GM10248 (cell line): ENCODE measurements at regions not wholly inside any gene's neighbourhood (a gene's known extent, or its start where the extent isn't known, plus 50 kb on each side); places are given as distances from the start of the nearest gene placed in this dataset.
A peak's percentile ranks its signal among the peaks of the same experiment; 100 is the strongest.

ENCODE experiments used
- CTCF ChIA-PET: fragments of 300-600 bp; sonication (Branson Sonifier 250); formaldehyde crosslinking; extraction: SDS; loops from one replicate; lab custom pipeline; 2021; ENCODE audit warnings: antibody characterized with exemption; lab: Yijun Ruan, JAX
- POLR2A ChIA-PET: fragments of 350-650 bp; sonication (Branson Sonifier 250); formaldehyde crosslinking; extraction: SDS; loops from one replicate; lab custom pipeline; 2020; ENCODE audit warnings: antibody characterized with exemption; lab: Yijun Ruan, JAX
- DNase-seq: peaks from one replicate; pipeline ENCODE4 v3.0.0; 2012; ENCODE audit errors: extremely low spot score
- TF ChIP-seq, protein P1 (sequence below): IDR thresholded peaks from 2 replicates; pipeline ENCODE4 v1.5.1; 2012; ENCODE audit warnings: mild to moderate bottlenecking, low read depth; ENCODE audit errors: extremely low read depth, missing control alignments, control extremely low read depth

DNA sequence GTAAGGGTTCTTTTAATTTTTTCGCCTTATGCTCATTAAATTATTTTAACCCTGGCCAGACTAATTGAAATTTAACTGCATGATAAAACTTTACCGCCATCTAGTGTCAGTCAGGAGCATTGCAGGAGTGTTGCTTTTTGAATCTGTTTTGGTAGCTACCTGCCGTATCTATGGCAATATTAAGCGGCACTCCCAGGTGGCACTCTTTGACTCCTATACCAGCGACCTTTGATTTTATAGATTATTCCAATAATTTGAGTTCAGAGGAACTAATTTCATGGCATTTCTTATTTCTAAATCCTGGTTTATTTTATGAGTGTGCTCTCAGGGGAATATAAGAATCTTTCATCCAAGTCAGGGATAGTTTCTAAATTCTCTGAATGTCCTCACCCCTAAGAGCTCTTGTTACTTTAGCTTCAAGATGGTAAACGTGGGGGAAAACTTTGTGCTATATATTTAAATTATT is 198.9 kb downstream of the REEP3 start:
- TF ChIP-seq, protein P1, sequence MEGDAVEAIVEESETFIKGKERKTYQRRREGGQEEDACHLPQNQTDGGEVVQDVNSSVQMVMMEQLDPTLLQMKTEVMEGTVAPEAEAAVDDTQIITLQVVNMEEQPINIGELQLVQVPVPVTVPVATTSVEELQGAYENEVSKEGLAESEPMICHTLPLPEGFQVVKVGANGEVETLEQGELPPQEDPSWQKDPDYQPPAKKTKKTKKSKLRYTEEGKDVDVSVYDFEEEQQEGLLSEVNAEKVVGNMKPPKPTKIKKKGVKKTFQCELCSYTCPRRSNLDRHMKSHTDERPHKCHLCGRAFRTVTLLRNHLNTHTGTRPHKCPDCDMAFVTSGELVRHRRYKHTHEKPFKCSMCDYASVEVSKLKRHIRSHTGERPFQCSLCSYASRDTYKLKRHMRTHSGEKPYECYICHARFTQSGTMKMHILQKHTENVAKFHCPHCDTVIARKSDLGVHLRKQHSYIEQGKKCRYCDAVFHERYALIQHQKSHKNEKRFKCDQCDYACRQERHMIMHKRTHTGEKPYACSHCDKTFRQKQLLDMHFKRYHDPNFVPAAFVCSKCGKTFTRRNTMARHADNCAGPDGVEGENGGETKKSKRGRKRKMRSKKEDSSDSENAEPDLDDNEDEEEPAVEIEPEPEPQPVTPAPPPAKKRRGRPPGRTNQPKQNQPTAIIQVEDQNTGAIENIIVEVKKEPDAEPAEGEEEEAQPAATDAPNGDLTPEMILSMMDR: peak; percentile 85
- ChIA-PET POLR2A (interaction anchor here (0.5 to 1.4 kb wide), 4 partner anchors 90 to 525 kb away, joined by 3 to 5 read pairs (median 4); no protein-coding TSS in a partner anchor), CTCF (interaction anchor here (0.6 to 10.0 kb wide), 93 partner anchors 8 to 1263 kb away, joined by 3 to 255 read pairs (median 5); partner anchors contain the start of genes JMJD1C and NRBF2)
- DNase-seq: peak; percentile 41

DNA sequence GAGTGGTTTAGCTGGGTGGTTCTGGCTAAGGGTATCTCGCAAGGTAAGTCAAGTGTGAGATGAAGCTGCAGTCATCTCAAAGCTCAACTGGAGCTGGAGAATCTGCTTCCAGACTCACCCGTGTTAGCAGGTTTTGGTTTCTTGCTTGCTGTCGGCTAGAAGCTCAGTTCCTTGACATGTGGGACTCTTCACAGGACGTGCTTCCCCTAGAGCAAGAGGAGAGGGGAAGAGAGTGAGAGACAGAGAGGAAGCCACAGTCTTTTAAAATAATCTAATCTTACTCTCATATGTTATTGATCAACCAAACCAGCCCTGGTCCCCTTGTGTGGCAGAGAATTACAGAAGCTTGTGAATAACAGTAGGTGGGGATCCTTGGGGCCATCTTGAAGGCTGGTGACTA is 199.5 kb downstream of the REEP3 start:
- POLR2A ChIA-PET: interaction anchor here (0.6 to 1.4 kb wide), 2 partner anchors 90 to 198 kb away, joined by 5 read pairs; no protein-coding TSS in a partner anchor
- no peak for DNase-seq
- CTCF ChIA-PET: interaction anchor here (0.6 to 10.0 kb wide), 90 partner anchors 8 to 1264 kb away, joined by 3 to 255 read pairs (median 5); partner anchors contain the start of genes JMJD1C and NRBF2
- TF ChIP-seq, protein P1: no peak

DNA sequence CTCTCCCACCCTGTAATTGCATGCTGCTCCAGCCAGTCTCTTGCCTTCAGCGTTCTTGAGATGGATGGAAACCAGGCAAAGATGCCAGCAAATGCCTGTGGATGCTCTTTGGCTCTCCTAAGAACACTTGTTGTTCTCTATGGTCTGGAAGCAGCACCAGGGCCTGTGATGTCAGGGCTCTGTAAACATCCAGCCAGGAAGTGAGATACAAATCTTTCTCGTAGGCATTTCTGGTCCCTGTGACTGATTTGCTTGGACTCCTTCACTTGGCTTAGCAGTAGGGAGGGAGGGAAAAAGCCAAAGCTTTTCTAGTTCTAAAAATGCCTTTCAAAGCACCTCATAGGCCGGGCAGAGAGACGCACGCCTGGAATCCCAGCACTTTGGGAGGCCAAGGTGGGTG is 201.3 kb downstream of the REEP3 start:
- TF ChIP-seq, protein P1: no peak
- POLR2A ChIA-PET: no interaction called here

DNA sequence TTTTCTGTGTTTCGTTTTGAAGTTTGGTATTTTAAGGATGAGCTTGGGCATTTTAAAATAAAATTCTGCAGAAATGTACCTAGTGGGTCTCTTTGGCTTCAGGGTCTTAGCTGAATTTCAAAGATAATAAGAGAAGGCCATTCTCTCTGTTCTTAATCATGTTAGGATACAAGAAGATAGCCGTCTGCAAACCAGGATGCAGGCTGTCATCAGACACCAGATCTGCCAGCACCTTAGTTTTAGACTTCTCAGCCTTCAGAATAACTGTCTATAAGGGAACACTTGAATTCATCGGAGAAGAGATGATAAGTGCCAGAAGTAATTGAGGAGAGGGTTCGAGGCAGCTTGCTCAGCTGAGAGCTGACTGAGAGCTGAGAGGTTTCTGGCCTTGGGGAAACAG is 202.1 kb downstream of the REEP3 start:
- ChIA-PET CTCF (interaction anchor here (0.8 to 10.0 kb wide), 9 partner anchors 10 to 565 kb away, joined by 3 to 255 read pairs (median 4); no protein-coding TSS in a partner anchor), POLR2A (no interaction called here)
- TF ChIP-seq, protein P1: no peak
- DNase-seq: no peak

More for the DNA sequence above, 201.3 kb downstream of the REEP3 start:
- DNase-seq: no peak
- CTCF ChIA-PET: interaction anchor here (0.8 to 10.0 kb wide), 10 partner anchors 11 to 565 kb away, joined by 3 to 255 read pairs (median 18); no protein-coding TSS in a partner anchor

DNA sequence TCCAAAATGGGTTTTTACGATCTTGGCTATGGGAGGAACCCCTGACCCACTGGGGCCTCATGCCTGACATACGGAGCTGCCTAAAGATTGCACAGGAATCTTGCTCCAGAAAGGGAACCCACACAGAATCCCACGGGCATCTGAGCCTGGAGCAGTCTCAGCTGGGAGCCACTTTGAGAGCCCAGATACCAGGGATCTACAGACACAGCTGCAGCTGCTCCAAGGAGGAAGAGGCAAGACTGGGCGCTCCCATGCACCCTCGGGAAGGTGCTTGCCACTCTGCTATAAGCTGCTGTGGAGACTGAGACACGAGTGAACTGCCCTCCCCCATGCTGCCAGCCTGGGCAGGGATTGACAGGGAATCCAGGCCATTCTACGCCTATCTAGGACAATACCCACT is 202.5 kb downstream of the REEP3 start:
- TF ChIP-seq, protein P1: no peak
- ChIA-PET CTCF (interaction anchor here (0.9 to 10.0 kb wide), 7 partner anchors 11 to 566 kb away, joined by 3 to 255 read pairs (median 4); no protein-coding TSS in a partner anchor), POLR2A (no interaction called here)
- DNase-seq: no peak

DNA sequence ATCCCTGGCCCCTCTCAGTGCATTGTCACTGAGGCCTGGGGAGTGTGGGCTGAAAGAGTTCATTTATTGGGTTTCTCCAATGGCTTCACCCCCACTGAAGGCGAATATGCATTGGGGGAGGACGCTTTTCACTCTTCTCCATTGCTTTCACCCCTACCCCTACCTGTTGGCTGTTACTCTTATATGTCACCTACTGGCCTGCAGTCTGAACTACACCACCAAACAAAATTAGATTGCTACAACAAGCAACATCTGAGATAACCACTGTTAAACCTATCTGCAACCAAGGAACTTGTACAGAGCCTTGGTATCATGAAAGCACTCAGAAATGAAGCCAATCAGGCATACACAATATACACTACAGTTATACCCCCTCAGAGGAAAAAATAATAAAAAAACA is 203.7 kb downstream of the REEP3 start:
- CTCF ChIA-PET: no interaction called here
- TF ChIP-seq, protein P1: peak; percentile 10

More for the DNA sequence above, 203.7 kb downstream of the REEP3 start:
- DNase-seq: no peak
- POLR2A ChIA-PET: no interaction called here
